ENCODE measurements at regions not wholly inside any gene's neighbourhood (a gene's known extent, or its start where the extent isn't known, plus 50 kb on each side); places are given as distances from the start of the nearest gene placed in this dataset.

- H3K4me1 ChIP-seq (ENCODE audit: control insufficient read depth, insufficient read depth, low read length), result no peaks in the 10 kb centered on the region
- no peak overlapping the region for H3K4me3 ChIP-seq (ENCODE audit: low read depth, low read length)
- H3K9me3 ChIP-seq (ENCODE audit: control insufficient read depth, insufficient read depth, low read depth, low read length), result peaks cover 7% of the 10 kb centered on the region; the same call in 1 of the 2 replicates
- no peak overlapping the region for H3K9ac ChIP-seq (ENCODE audit: low read length)
- no peaks in the 10 kb centered on the region for H3K27me3 ChIP-seq (ENCODE audit: control insufficient read depth, insufficient read depth, low read length)
- no peaks in the 10 kb centered on the region for H3K36me3 ChIP-seq (ENCODE audit: control insufficient read depth, insufficient read depth, low read length)
- H3K27ac ChIP-seq (ENCODE audit: low read depth, low read length), result no peak overlapping the region
Measured at GRCh38 chr11:70783821-70784220, 385.5 kb downstream of the CTTN start.

GRCh38 chr11:70785372-70785771 lies 387.0 kb downstream of the CTTN start:
- peaks cover 7% of the 10 kb centered on the region; the same call in 1 of the 2 replicates for H3K9me3 ChIP-seq (ENCODE audit: control insufficient read depth, insufficient read depth, low read depth, low read length)
- H3K27ac ChIP-seq (ENCODE audit: low read depth, low read length), result no peak overlapping the region
- no peaks in the 10 kb centered on the region for H3K27me3 ChIP-seq (ENCODE audit: control insufficient read depth, insufficient read depth, low read length)
- no peak overlapping the region for H3K9ac ChIP-seq (ENCODE audit: low read length)
- no peaks in the 10 kb centered on the region for H3K4me1 ChIP-seq (ENCODE audit: control insufficient read depth, insufficient read depth, low read length)
- no peaks in the 10 kb centered on the region for H3K36me3 ChIP-seq (ENCODE audit: control insufficient read depth, insufficient read depth, low read length)
- no peak overlapping the region for H3K4me3 ChIP-seq (ENCODE audit: low read depth, low read length)

GRCh38 chr11:70786021-70786665 lies 387.8 kb downstream of the CTTN start:
- H3K36me3 ChIP-seq (ENCODE audit: control insufficient read depth, insufficient read depth, low read length), result no peaks in the 10 kb centered on the region
- peaks cover 12% of the 10 kb centered on the region; the same call in 1 of the 2 replicates for H3K9me3 ChIP-seq (ENCODE audit: control insufficient read depth, insufficient read depth, low read depth, low read length)
- H3K9ac ChIP-seq (ENCODE audit: low read length), result no peak overlapping the region
- no peaks in the 10 kb centered on the region for H3K27me3 ChIP-seq (ENCODE audit: control insufficient read depth, insufficient read depth, low read length)
- H3K4me1 ChIP-seq (ENCODE audit: control insufficient read depth, insufficient read depth, low read length), result no peaks in the 10 kb centered on the region
- H3K4me3 ChIP-seq (ENCODE audit: low read depth, low read length), result no peak overlapping the region
- no peak overlapping the region for H3K27ac ChIP-seq (ENCODE audit: low read depth, low read length)

GRCh38 chr11:70788248-70789022 lies 390.1 kb downstream of the CTTN start:
- Histone ChIP-seq H3K27me3 (ENCODE audit: control insufficient read depth, insufficient read depth, low read length) (no peaks in the 10 kb centered on the region), H3K4me3 (ENCODE audit: low read depth, low read length) (no peak overlapping the region), H3K9ac (ENCODE audit: low read length) (no peak overlapping the region), H3K36me3 (ENCODE audit: control insufficient read depth, insufficient read depth, low read length) (no peaks in the 10 kb centered on the region), H3K27ac (ENCODE audit: low read depth, low read length) (no peak overlapping the region), H3K4me1 (ENCODE audit: control insufficient read depth, insufficient read depth, low read length) (no peaks in the 10 kb centered on the region), H3K9me3 (ENCODE audit: control insufficient read depth, insufficient read depth, low read depth, low read length) (peaks cover 25% of the 10 kb centered on the region)

- H3K27me3 ChIP-seq (ENCODE audit: control insufficient read depth, insufficient read depth, low read length), result no peaks in the 10 kb centered on the region
- no peak overlapping the region for H3K27ac ChIP-seq (ENCODE audit: low read depth, low read length)
- no peak overlapping the region for H3K9ac ChIP-seq (ENCODE audit: low read length)
- peaks cover 42% of the 10 kb centered on the region for H3K9me3 ChIP-seq (ENCODE audit: control insufficient read depth, insufficient read depth, low read depth, low read length)
- no peaks in the 10 kb centered on the region for H3K36me3 ChIP-seq (ENCODE audit: control insufficient read depth, insufficient read depth, low read length)
- H3K4me3 ChIP-seq (ENCODE audit: low read depth, low read length), result no peak overlapping the region
- no peaks in the 10 kb centered on the region for H3K4me1 ChIP-seq (ENCODE audit: control insufficient read depth, insufficient read depth, low read length)
Measured at GRCh38 chr11:70790671-70791300, 392.5 kb downstream of the CTTN start.

GRCh38 chr11:70796648-70797227 lies 398.4 kb downstream of the CTTN start:
- Histone ChIP-seq H3K4me3 (ENCODE audit: low read depth, low read length) (no peak overlapping the region), H3K9ac (ENCODE audit: low read length) (no peak overlapping the region), H3K9me3 (ENCODE audit: control insufficient read depth, insufficient read depth, low read depth, low read length) (peaks cover 29% of the 10 kb centered on the region), H3K27ac (ENCODE audit: low read depth, low read length) (no peak overlapping the region), H3K4me1 (ENCODE audit: control insufficient read depth, insufficient read depth, low read length) (no peaks in the 10 kb centered on the region), H3K27me3 (ENCODE audit: control insufficient read depth, insufficient read depth, low read length) (no peaks in the 10 kb centered on the region), H3K36me3 (ENCODE audit: control insufficient read depth, insufficient read depth, low read length) (peaks cover 5% of the 10 kb centered on the region; the same call in 1 of the 2 replicates)

GRCh38 chr11:70798296-70798695 lies 400.0 kb downstream of the CTTN start:
- no peak overlapping the region for H3K4me3 ChIP-seq (ENCODE audit: low read depth, low read length)
- no peaks in the 10 kb centered on the region for H3K4me1 ChIP-seq (ENCODE audit: control insufficient read depth, insufficient read depth, low read length)
- H3K36me3 ChIP-seq (ENCODE audit: control insufficient read depth, insufficient read depth, low read length), result peaks cover 5% of the 10 kb centered on the region; the same call in 1 of the 2 replicates
- H3K27me3 ChIP-seq (ENCODE audit: control insufficient read depth, insufficient read depth, low read length), result no peaks in the 10 kb centered on the region
- no peak overlapping the region for H3K27ac ChIP-seq (ENCODE audit: low read depth, low read length)
- peaks cover 18% of the 10 kb centered on the region for H3K9me3 ChIP-seq (ENCODE audit: control insufficient read depth, insufficient read depth, low read depth, low read length)
- no peak overlapping the region for H3K9ac ChIP-seq (ENCODE audit: low read length)

GRCh38 chr11:70799386-70799785 lies 401.1 kb downstream of the CTTN start:
- no peak overlapping the region for H3K27ac ChIP-seq (ENCODE audit: low read depth, low read length)
- no peaks in the 10 kb centered on the region for H3K27me3 ChIP-seq (ENCODE audit: control insufficient read depth, insufficient read depth, low read length)
- H3K9ac ChIP-seq (ENCODE audit: low read length), result no peak overlapping the region
- no peaks in the 10 kb centered on the region for H3K4me1 ChIP-seq (ENCODE audit: control insufficient read depth, insufficient read depth, low read length)
- peaks cover 5% of the 10 kb centered on the region; the same call in 1 of the 2 replicates for H3K36me3 ChIP-seq (ENCODE audit: control insufficient read depth, insufficient read depth, low read length)
- H3K9me3 ChIP-seq (ENCODE audit: control insufficient read depth, insufficient read depth, low read depth, low read length), result peaks cover 8% of the 10 kb centered on the region
- H3K4me3 ChIP-seq (ENCODE audit: low read depth, low read length), result no peak overlapping the region

GRCh38 chr11:70802185-70802584 lies 403.9 kb downstream of the CTTN start:
- Histone ChIP-seq H3K4me1 (ENCODE audit: control insufficient read depth, insufficient read depth, low read length) (no peaks in the 10 kb centered on the region), H3K9me3 (ENCODE audit: control insufficient read depth, insufficient read depth, low read depth, low read length) (no peaks in the 10 kb centered on the region), H3K27ac (ENCODE audit: low read depth, low read length) (no peak overlapping the region), H3K4me3 (ENCODE audit: low read depth, low read length) (no peak overlapping the region), H3K36me3 (ENCODE audit: control insufficient read depth, insufficient read depth, low read length) (peaks cover 4% of the 10 kb centered on the region; the same call in 1 of the 2 replicates), H3K27me3 (ENCODE audit: control insufficient read depth, insufficient read depth, low read length) (no peaks in the 10 kb centered on the region), H3K9ac (ENCODE audit: low read length) (no peak overlapping the region)

- H3K27me3 ChIP-seq (ENCODE audit: control insufficient read depth, insufficient read depth, low read length), result no peaks in the 10 kb centered on the region
- no peak overlapping the region for H3K4me3 ChIP-seq (ENCODE audit: low read depth, low read length)
- H3K36me3 ChIP-seq (ENCODE audit: control insufficient read depth, insufficient read depth, low read length), result no peaks in the 10 kb centered on the region; the same call in 1 of the 2 replicates
- H3K4me1 ChIP-seq (ENCODE audit: control insufficient read depth, insufficient read depth, low read length), result no peaks in the 10 kb centered on the region
- no peak overlapping the region for H3K9ac ChIP-seq (ENCODE audit: low read length)
- no peak overlapping the region for H3K27ac ChIP-seq (ENCODE audit: low read depth, low read length)
- no peaks in the 10 kb centered on the region for H3K9me3 ChIP-seq (ENCODE audit: control insufficient read depth, insufficient read depth, low read depth, low read length)
Measured at GRCh38 chr11:70804139-70804837, 406.0 kb downstream of the CTTN start.

Data from HUES6 (cell line).